ENCODE measurements at regions not wholly inside any gene's neighbourhood (a gene's known extent, or its start where the extent isn't known, plus 50 kb on each side); places are given as distances from the start of the nearest gene placed in this dataset.

- H3K4me3 ChIP-seq (ENCODE audit: low read depth, low read length) = no peak overlapping the region
- TF ChIP-seq CTCF (IDR thresholded peaks at IDR 0.05; ENCODE audit: low read depth, low read length, missing control alignments) = no peak
- no peak for DNase-seq (ENCODE audit: low read depth)
These were observed 331.5 kb upstream of the MAP3K7 start for GRCh38 chr6:90918361-90918760.

GRCh38 chr6:90917376-90917775 is 330.5 kb upstream of the MAP3K7 start:
- no peak for DNase-seq (ENCODE audit: low read depth)
- TF ChIP-seq CTCF (IDR thresholded peaks at IDR 0.05; ENCODE audit: low read depth, low read length, missing control alignments) = no peak
- no peak overlapping the region for H3K4me3 ChIP-seq (ENCODE audit: low read depth, low read length)

GRCh38 chr6:90916968-90917367 is 330.1 kb upstream of the MAP3K7 start:
- no peak overlapping the region for H3K4me3 ChIP-seq (ENCODE audit: low read depth, low read length)
- TF ChIP-seq CTCF (IDR thresholded peaks at IDR 0.05; ENCODE audit: low read depth, low read length, missing control alignments) = no peak
- no peak for DNase-seq (ENCODE audit: low read depth)

- H3K4me3 ChIP-seq (ENCODE audit: low read depth, low read length) = no peak overlapping the region
- DNase-seq (ENCODE audit: low read depth) = no peak
- TF ChIP-seq CTCF (IDR thresholded peaks at IDR 0.05; ENCODE audit: low read depth, low read length, missing control alignments) = no peak
These were observed 328.5 kb upstream of the MAP3K7 start for GRCh38 chr6:90915224-90915915.

- DNase-seq (ENCODE audit: low read depth) = no peak
- H3K4me3 ChIP-seq (ENCODE audit: low read depth, low read length) = no peak overlapping the region
These were observed 327.4 kb upstream of the MAP3K7 start for GRCh38 chr6:90914312-90914711.

GRCh38 chr6:90913266-90913960 is 326.5 kb upstream of the MAP3K7 start:
- TF ChIP-seq CTCF (IDR thresholded peaks at IDR 0.05; ENCODE audit: low read depth, low read length, missing control alignments) = no peak
- no peak overlapping the region for H3K4me3 ChIP-seq (ENCODE audit: low read depth, low read length)
- no peak for DNase-seq (ENCODE audit: low read depth)

More at GRCh38 chr6:90914312-90914711, 327.4 kb upstream of the MAP3K7 start:
- TF ChIP-seq CTCF (IDR thresholded peaks at IDR 0.05; ENCODE audit: low read depth, low read length, missing control alignments) = no peak
